ENCODE measurements at regions not wholly inside any gene's neighbourhood (a gene's known extent, or its start where the extent isn't known, plus 50 kb on each side); places are given as distances from the start of the nearest gene placed in this dataset.

DNA sequence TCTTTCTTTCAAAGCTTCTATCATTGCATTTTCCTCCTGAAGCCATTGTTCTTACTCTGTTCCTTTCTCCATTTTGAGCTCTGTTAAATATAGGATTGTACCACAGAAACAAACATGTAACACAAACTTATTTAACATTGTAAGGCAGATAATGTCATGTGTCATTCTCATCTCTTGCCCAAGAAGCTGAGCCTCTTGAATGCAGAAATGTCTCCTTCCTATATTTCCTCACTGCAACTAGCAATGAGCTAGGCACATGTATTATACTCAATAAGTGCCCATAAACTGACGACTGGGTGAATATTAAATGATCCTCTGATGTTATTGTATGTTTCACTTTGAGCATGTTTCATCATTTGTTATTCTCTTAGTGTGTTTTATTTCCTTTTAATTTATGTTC, 56.7 kb upstream of the SLC7A11 start:
- DNase-seq = no peak

- DNase-seq = no peak
Observed at GRCh38 chr4:138298431-138298830, 56.3 kb upstream of the SLC7A11 start.

DNA sequence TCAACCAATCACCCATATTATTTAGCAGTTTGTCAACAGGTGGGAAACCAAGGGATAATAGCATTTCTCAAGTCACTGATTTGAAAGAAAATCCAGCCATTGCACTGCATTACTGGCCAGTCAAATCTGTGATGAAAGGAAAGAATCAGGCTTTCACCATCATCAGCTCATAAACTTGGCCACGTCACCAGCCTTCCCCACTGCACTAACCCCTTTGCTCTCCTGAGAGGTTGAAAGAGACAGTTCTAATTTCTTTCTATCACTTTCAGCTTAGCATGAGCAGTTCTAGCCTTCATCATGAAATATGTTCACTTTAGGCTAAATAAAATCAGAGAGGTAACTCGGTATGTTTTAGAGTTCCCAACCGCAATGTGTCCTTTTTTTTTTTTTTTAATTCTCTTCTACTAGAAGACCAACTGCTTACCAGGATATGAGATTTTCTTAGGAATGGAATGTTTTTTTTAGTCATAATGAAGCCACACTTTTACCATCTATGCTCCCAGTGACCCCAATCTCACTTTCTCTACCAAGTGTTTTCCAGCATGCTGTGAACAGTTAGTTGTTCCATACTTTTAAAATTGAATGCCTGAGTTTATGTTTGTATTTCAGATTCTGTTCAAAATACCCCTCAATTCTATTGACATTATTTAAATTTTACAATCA, 55.7 kb upstream of the SLC7A11 start:
- no peak for DNase-seq

DNA sequence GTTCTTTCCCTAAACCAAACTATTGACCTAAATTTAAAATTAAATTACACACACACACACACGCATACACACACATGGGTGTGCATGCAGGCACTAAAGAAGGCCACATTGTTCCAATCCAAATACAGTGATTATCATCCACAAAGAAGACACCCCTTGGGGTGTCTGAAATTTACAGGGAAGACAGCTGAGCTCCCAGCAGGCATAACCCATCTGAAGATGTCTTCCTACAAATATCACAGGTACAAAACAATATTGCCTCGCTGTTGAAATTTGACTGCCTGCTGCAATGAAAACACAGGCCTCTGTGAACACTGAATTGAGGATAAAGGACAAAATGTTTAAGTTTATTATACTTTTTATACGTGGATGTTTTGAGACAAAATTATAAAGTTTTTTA, 50.2 kb upstream of the SLC7A11 start:
- DNase-seq = no peak

Measured in NCI-H510A treated with DMSO at 0.1 percent for 48 hours (cell line).